ENCODE measurements at regions not wholly inside any gene's neighbourhood (a gene's known extent, or its start where the extent isn't known, plus 50 kb on each side); places are given as distances from the start of the nearest gene placed in this dataset.

- TF ChIP-seq CTCF (IDR thresholded peaks at IDR 0.05) (no peak), POLR2A (IDR thresholded peaks at IDR 0.05) (no peak)
Observed at GRCh38 chr9:95720496-95720895, 155.0 kb upstream of the ERCC6L2 start.

Measured in right lobe of liver (tissue), 4 donors.